Smooth muscle cell (in vitro differentiated cells): ENCODE measurements at regions not wholly inside any gene's neighbourhood (a gene's known extent, or its start where the extent isn't known, plus 50 kb on each side); places are given as distances from the start of the nearest gene placed in this dataset.

ENCODE experiments used
- DNase-seq: peaks from one replicate; lab custom pipeline; 2025; ENCODE audit not compliant: unreplicated experiment; lab: John Stamatoyannopoulos, UW
- H2AFZ ChIP-seq: fragments of 200-600 bp; sonication (generic); 2 replicates; pipeline ENCODE4 v1.6.0; 2016; ENCODE audit warnings: antibody characterized with exemption, low read depth, mild to moderate bottlenecking
- H3F3A ChIP-seq: fragments of 200-600 bp; sonication (generic); 2 replicates; pipeline ENCODE4 v1.6.0; 2017; ENCODE audit warnings: antibody characterized with exemption, low read depth
- H3K27ac ChIP-seq: fragments of 200-600 bp; sonication (generic); 2 replicates; pipeline ENCODE4 v1.5.1; 2016; ENCODE audit warnings: low read depth, mild to moderate bottlenecking
- H3K27me3 ChIP-seq: fragments of 200-600 bp; sonication (generic); 2 replicates; pipeline ENCODE4 v1.6.1; 2016; ENCODE audit warnings: low read depth, mild to moderate bottlenecking
- H3K36me3 ChIP-seq: fragments of 200-600 bp; sonication (generic); 2 replicates; pipeline ENCODE4 v1.5.1; 2016; ENCODE audit warnings: low read depth
- H3K4me1 ChIP-seq: fragments of 200-600 bp; sonication (generic); 2 replicates; pipeline ENCODE4 v1.5.1; 2016; ENCODE audit warnings: low read depth
- H3K4me2 ChIP-seq: fragments of 200-600 bp; sonication (generic); 2 replicates; pipeline ENCODE4 v1.6.0; 2016; ENCODE audit warnings: mild to moderate bottlenecking
- H3K4me3 ChIP-seq: fragments of 200-600 bp; sonication (generic); 2 replicates; pipeline ENCODE4 v1.5.1; 2016; ENCODE audit warnings: mild to moderate bottlenecking
- H3K79me2 ChIP-seq: fragments of 200-600 bp; sonication (generic); 2 replicates; pipeline ENCODE4 v1.6.0; 2016; ENCODE audit warnings: low read depth, mild to moderate bottlenecking
- H3K9ac ChIP-seq: fragments of 200-600 bp; sonication (generic); 2 replicates; pipeline ENCODE4 v1.6.0; 2016; ENCODE audit warnings: low read depth
- H3K9me3 ChIP-seq: fragments of 200-600 bp; sonication (generic); replicated peaks from 2 replicates; pipeline ENCODE4 v1.5.1; 2016; ENCODE audit warnings: low read depth
- H4K20me1 ChIP-seq: fragments of 200-600 bp; sonication (generic); 2 replicates; pipeline ENCODE4 v1.6.0; 2016; ENCODE audit warnings: low read depth
- CTCF ChIP-seq: fragments of 200-600 bp; sonication (generic); IDR thresholded peaks from 2 replicates; pipeline ENCODE4 v1.5.1; 2017; ENCODE audit warnings: borderline replicate concordance, mild to moderate bottlenecking, antibody characterized with exemption; ENCODE audit not compliant: insufficient read depth, poor library complexity, severe bottlenecking
- WGBS: methylation state at CpG from one replicate; pipeline ENCODE4 v1.1.7; 2016; ENCODE audit warnings: low lambda C conversion rate; 5-methylcytosine and 5-hydroxymethylcytosine counted together

- 10% methylated on average over 8 of the region's 8 CpGs for WGBS
- H3K4me1 ChIP-seq, result peaks cover 29% of the 10 kb centered on the region
- DNase-seq, result no peak
- peak overlapping the region; percentile 47 for H2AFZ ChIP-seq
- no peak overlapping the region for H3K4me3 ChIP-seq
- no peak for TF ChIP-seq CTCF
- no peaks in the 10 kb centered on the region for H3K27me3 ChIP-seq
- peak overlapping the region; percentile 72 for H3K4me2 ChIP-seq
- H3K79me2 ChIP-seq, result no peaks in the 10 kb centered on the region
- peak overlapping the region; percentile 42 for H3K9ac ChIP-seq
- H4K20me1 ChIP-seq, result no peaks in the 10 kb centered on the region
- peak overlapping the region; percentile 93 for H3K27ac ChIP-seq
- peaks cover 24% of the 10 kb centered on the region for H3F3A ChIP-seq
- H3K9me3 ChIP-seq, result no peaks in the 10 kb centered on the region
- H3K36me3 ChIP-seq, result no peaks in the 10 kb centered on the region
Observed at GRCh38 chr2:196263181-196263747, 91.9 kb upstream of the STK17B start.

GRCh38 chr2:196266351-196266750 lies 95.0 kb upstream of the STK17B start:
- Histone ChIP-seq H3K27me3 (no peaks in the 10 kb centered on the region), H3K4me1 (peaks cover 9% of the 10 kb centered on the region), H3K79me2 (no peaks in the 10 kb centered on the region), H3K9me3 (no peaks in the 10 kb centered on the region), H3K4me2 (no peak overlapping the region), H2AFZ (no peak overlapping the region), H3F3A (peaks cover 10% of the 10 kb centered on the region), H3K27ac (peak overlapping the region; percentile 5), H3K4me3 (no peak overlapping the region), H4K20me1 (no peaks in the 10 kb centered on the region), H3K9ac (no peak overlapping the region), H3K36me3 (no peaks in the 10 kb centered on the region)
- TF ChIP-seq CTCF, result no peak
- DNase-seq, result no peak

GRCh38 chr2:196266855-196267254 lies 95.5 kb upstream of the STK17B start:
- TF ChIP-seq CTCF, result no peak
- DNase-seq, result no peak
- Histone ChIP-seq H3K36me3 (no peaks in the 10 kb centered on the region), H3K79me2 (no peaks in the 10 kb centered on the region), H3K9me3 (no peaks in the 10 kb centered on the region), H3K4me1 (peaks cover 9% of the 10 kb centered on the region), H3K4me3 (no peak overlapping the region), H3K27ac (peak overlapping the region; percentile 5), H2AFZ (no peak overlapping the region), H3F3A (peaks cover 10% of the 10 kb centered on the region), H3K4me2 (no peak overlapping the region), H4K20me1 (no peaks in the 10 kb centered on the region), H3K27me3 (no peaks in the 10 kb centered on the region), H3K9ac (no peak overlapping the region)

GRCh38 chr2:196268025-196268424 lies 96.6 kb upstream of the STK17B start:
- DNase-seq, result no peak
- Histone ChIP-seq H3K9ac (peak overlapping the region; percentile 7), H3K36me3 (no peaks in the 10 kb centered on the region), H3F3A (peaks cover 6% of the 10 kb centered on the region), H4K20me1 (no peaks in the 10 kb centered on the region), H2AFZ (no peak overlapping the region), H3K4me1 (peaks cover 6% of the 10 kb centered on the region), H3K27ac (peak overlapping the region; percentile 70), H3K9me3 (no peaks in the 10 kb centered on the region), H3K27me3 (no peaks in the 10 kb centered on the region), H3K79me2 (no peaks in the 10 kb centered on the region), H3K4me2 (peak overlapping the region; percentile 31), H3K4me3 (no peak overlapping the region)
- no peak for TF ChIP-seq CTCF
- 32% methylated on average over 1 of the region's 1 CpG for WGBS
